ENCODE measurements at regions not wholly inside any gene's neighbourhood (a gene's known extent, or its start where the extent isn't known, plus 50 kb on each side); places are given as distances from the start of the nearest gene placed in this dataset.

DNA sequence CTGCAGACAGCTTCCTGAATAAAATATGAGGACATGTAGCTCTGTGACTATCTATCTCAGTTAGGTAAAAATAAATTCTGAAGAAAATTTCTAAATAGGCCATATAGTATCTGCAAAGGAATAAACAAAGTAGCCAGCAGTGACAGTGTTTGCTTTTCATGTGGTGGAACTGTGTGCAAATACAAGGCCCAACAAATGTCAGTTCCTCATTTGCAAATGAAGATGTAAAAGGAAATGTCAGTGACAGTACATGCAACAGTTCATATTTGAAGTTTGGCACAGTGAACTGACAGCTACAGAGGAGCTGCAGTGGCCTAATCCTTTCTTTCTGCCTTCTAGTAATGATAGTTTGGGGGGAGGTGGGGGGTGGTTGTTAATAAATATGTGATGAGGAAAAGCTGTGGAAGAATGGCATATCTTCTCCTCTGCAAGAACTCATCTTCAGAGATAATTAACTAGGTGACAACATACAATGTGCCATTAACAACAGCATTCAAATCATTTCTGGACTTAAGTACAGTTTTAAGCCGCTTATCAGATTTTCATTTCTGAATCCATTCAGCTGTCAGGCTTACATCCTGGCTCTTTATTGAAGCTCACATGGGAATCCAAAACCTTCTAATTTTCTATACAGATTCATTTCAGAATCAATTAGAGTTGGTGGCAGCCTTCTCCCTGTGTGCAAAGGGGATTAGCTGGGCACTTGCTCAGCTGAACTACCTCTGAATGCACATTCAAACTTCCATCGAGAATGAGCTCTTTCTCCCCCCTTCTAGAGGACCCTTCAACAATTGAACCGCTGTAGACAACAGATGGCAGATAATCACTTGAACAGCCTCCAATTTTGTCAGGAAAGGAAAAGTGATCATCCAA lies 1059.0 kb upstream of the EPHA7 start:
- Histone ChIP-seq H3K4me1 (ENCODE audit: control insufficient read depth in 5 of 5, insufficient read depth in 5 of 5, low read length in 5 of 5) (peaks cover 0 to 16% (median 0%) of the 10 kb centered on the region in 5 donors), H3K27me3 (ENCODE audit: control insufficient read depth in 3 of 3, insufficient read depth in 3 of 3, low read length in 2 of 3) (no peaks in the 10 kb centered on the region), H3K9ac (ENCODE audit: insufficient read depth in 1 of 2, low read length in 2 of 2) (no peak overlapping the region), H3K36me3 (ENCODE audit: control insufficient read depth in 4 of 4, insufficient read depth in 4 of 4, low read length in 4 of 4) (no peaks in the 10 kb centered on the region), H3K9me3 (ENCODE audit: control insufficient read depth in 4 of 4, insufficient read depth in 3 of 4, low read length in 3 of 4) (no peaks in the 10 kb centered on the region), H3K27ac (ENCODE audit: low read depth in 1 of 2, low read length in 1 of 2) (no peak overlapping the region), H3K4me3 (no peak overlapping the region)
- DNase-seq (peak; percentile 23 to 82 (median 72)), ATAC-seq (ENCODE audit: insufficient read depth, low FRiP score) (no peak)
- TF ChIP-seq, protein P1, sequence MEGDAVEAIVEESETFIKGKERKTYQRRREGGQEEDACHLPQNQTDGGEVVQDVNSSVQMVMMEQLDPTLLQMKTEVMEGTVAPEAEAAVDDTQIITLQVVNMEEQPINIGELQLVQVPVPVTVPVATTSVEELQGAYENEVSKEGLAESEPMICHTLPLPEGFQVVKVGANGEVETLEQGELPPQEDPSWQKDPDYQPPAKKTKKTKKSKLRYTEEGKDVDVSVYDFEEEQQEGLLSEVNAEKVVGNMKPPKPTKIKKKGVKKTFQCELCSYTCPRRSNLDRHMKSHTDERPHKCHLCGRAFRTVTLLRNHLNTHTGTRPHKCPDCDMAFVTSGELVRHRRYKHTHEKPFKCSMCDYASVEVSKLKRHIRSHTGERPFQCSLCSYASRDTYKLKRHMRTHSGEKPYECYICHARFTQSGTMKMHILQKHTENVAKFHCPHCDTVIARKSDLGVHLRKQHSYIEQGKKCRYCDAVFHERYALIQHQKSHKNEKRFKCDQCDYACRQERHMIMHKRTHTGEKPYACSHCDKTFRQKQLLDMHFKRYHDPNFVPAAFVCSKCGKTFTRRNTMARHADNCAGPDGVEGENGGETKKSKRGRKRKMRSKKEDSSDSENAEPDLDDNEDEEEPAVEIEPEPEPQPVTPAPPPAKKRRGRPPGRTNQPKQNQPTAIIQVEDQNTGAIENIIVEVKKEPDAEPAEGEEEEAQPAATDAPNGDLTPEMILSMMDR (IDR thresholded peaks at IDR 0.05; ENCODE audit: control extremely low read depth, extremely low read depth), result no peak
- 59 to 77% methylated on average over 3 of the region's 3 CpGs for WGBS, 2 donors

DNA sequence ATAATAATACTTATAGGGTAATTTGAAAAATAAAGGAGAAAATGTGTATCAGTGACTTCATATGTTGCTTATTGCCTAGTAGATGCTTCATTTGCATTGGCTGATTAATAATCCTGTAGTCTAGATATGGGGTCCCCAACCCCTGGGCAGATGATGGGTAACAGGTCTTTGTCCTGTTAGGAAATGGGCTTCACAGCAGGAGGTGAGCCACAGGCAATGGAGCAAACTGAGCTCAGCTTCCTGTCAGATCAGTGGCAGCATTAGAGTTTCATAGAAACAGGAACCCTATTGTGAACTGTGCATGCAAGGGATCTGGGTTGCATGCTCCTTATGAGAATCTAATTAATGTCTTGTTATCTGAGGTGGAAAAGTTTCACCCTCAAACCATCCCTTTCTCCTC lies 1049.5 kb upstream of the EPHA7 start:
- ATAC-seq (ENCODE audit: insufficient read depth, low FRiP score), result no peak
- H3K9ac ChIP-seq (ENCODE audit: insufficient read depth in 1 of 2, low read length in 2 of 2), result no peak overlapping the region

DNA sequence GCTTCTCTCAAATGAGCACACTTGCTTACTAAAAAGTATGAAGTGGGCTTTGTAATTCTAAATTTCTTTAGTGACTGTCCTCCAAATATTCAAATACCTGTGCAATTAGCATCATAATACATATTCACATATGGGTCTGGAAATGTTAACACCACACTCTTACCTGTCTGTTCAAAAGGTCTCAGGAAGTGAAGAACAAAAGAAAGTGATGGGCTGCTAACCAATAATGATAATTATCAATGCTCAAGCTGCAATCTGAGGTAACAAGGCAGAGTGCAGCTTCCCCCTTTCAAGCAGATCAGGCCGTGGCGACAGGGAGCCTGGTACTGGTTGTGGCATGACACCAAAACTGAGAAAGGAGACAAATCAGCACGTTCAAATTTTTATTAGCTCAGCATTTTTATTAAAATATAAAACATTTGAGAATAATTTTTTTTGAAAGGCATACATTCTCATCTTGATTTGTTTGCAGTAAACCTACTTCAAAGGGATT lies 1044.7 kb upstream of the EPHA7 start:
- Histone ChIP-seq H3K9ac (ENCODE audit: insufficient read depth in 1 of 2, low read length in 2 of 2) (no peak overlapping the region), H3K4me1 (ENCODE audit: control insufficient read depth in 5 of 5, insufficient read depth in 5 of 5, low read length in 5 of 5) (no peaks in the 10 kb centered on the region), H3K27me3 (ENCODE audit: control insufficient read depth in 3 of 3, insufficient read depth in 3 of 3, low read length in 2 of 3) (no peaks in the 10 kb centered on the region), H3K27ac (ENCODE audit: low read depth in 1 of 2, low read length in 1 of 2) (no peak overlapping the region), H3K36me3 (ENCODE audit: control insufficient read depth in 4 of 4, insufficient read depth in 4 of 4, low read length in 4 of 4) (no peaks in the 10 kb centered on the region), H3K9me3 (ENCODE audit: control insufficient read depth in 4 of 4, insufficient read depth in 3 of 4, low read length in 3 of 4) (no peaks in the 10 kb centered on the region), H3K4me3 (no peak overlapping the region)
- DNase-seq (no peak), ATAC-seq (ENCODE audit: insufficient read depth, low FRiP score) (no peak)
- TF ChIP-seq, protein P1 (IDR thresholded peaks at IDR 0.05; ENCODE audit: control extremely low read depth, extremely low read depth), result no peak
- 48 to 49% methylated on average over 3 of the region's 3 CpGs for WGBS, 2 donors

More for the DNA sequence above, 1049.5 kb upstream of the EPHA7 start:
- H3K36me3 ChIP-seq (ENCODE audit: control insufficient read depth in 4 of 4, insufficient read depth in 4 of 4, low read length in 4 of 4), result no peaks in the 10 kb centered on the region
- H3K4me1 ChIP-seq (ENCODE audit: control insufficient read depth in 5 of 5, insufficient read depth in 5 of 5, low read length in 5 of 5), result no peaks in the 10 kb centered on the region
- peaks cover 0 to 3% (median 0%) of the 10 kb centered on the region in 4 donors for H3K9me3 ChIP-seq (ENCODE audit: control insufficient read depth in 4 of 4, insufficient read depth in 3 of 4, low read length in 3 of 4)
- no peak overlapping the region for H3K4me3 ChIP-seq
- H3K27me3 ChIP-seq (ENCODE audit: control insufficient read depth in 3 of 3, insufficient read depth in 3 of 3, low read length in 2 of 3), result no peaks in the 10 kb centered on the region
- DNase-seq, result no peak
- TF ChIP-seq, protein P1 (IDR thresholded peaks at IDR 0.05; ENCODE audit: control extremely low read depth, extremely low read depth), result no peak
- no peak overlapping the region for H3K27ac ChIP-seq (ENCODE audit: low read depth in 1 of 2, low read length in 1 of 2)
